ENCODE measurements at regions not wholly inside any gene's neighbourhood (a gene's known extent, or its start where the extent isn't known, plus 50 kb on each side); places are given as distances from the start of the nearest gene placed in this dataset.

DNA sequence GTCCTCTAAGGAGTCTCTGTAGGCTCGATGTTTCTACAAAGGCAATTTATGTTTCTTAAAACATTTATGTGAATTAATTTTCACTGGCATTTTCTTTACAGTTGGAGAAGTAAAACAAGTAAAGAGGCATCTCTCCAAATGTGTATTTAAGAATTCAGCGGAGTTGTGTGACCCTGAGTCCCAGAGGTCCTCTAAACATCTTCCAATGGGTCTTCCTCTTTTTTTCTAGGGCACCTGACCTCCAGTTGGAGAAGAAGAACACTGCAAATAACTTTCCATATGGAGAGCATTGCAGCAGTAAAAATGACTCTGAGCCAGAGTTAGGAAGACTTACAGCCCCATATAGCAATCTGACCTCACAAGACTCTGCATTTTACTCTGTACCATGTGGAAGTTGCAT is 480.5 kb upstream of the RAG2 start:
- BruUV-seq (replicated peaks), result no TSS peak
- Mint-ChIP-seq H3K4me1 (ENCODE audit: low read depth, unreplicated experiment) (no peaks in the 10 kb centered on the region), H3K27me3 (ENCODE audit: unreplicated experiment) (no peaks in the 10 kb centered on the region), H3K9me3 (ENCODE audit: low read depth, unreplicated experiment) (no peaks in the 10 kb centered on the region), H3K4me3 (ENCODE audit: low read depth, unreplicated experiment) (no peak overlapping the region), H3K36me3 (ENCODE audit: insufficient read depth, unreplicated experiment) (no peaks in the 10 kb centered on the region), H3K27ac (ENCODE audit: unreplicated experiment) (no peak overlapping the region)
- no peak for DNase-seq
- CTCF ChIA-PET, result no interaction called here
- TF ChIP-seq, protein P1, sequence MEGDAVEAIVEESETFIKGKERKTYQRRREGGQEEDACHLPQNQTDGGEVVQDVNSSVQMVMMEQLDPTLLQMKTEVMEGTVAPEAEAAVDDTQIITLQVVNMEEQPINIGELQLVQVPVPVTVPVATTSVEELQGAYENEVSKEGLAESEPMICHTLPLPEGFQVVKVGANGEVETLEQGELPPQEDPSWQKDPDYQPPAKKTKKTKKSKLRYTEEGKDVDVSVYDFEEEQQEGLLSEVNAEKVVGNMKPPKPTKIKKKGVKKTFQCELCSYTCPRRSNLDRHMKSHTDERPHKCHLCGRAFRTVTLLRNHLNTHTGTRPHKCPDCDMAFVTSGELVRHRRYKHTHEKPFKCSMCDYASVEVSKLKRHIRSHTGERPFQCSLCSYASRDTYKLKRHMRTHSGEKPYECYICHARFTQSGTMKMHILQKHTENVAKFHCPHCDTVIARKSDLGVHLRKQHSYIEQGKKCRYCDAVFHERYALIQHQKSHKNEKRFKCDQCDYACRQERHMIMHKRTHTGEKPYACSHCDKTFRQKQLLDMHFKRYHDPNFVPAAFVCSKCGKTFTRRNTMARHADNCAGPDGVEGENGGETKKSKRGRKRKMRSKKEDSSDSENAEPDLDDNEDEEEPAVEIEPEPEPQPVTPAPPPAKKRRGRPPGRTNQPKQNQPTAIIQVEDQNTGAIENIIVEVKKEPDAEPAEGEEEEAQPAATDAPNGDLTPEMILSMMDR (IDR thresholded peaks at IDR 0.05; ENCODE audit: unreplicated experiment), result no peak
- intact Hi-C loops (cut with micrococcal nuclease; ENCODE audit: unreplicated experiment), result no loop called here

DNA sequence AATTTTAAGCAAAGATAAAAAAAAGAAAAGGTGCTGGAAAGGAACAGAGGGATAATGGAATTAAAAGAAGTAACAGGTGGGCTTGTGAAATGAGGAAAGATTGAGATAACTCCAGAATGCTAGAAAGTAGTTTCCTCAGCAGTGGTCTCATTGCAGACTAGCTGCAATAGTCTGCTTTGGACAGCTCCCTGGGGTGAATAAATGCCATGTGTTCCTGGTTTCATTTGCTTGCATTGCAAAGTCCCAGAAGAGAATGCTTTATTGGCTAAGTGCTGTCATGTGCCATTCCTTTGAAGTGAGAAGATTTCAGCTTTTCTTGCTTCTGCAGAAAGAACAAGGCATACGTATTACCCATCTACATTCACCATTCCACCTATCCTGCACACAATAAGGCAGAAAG is 478.8 kb upstream of the RAG2 start:
- Mint-ChIP-seq H3K27me3 (ENCODE audit: unreplicated experiment) (no peaks in the 10 kb centered on the region), H3K36me3 (ENCODE audit: insufficient read depth, unreplicated experiment) (no peaks in the 10 kb centered on the region), H3K4me1 (ENCODE audit: low read depth, unreplicated experiment) (no peaks in the 10 kb centered on the region), H3K27ac (ENCODE audit: unreplicated experiment) (no peak overlapping the region), H3K9me3 (ENCODE audit: low read depth, unreplicated experiment) (no peaks in the 10 kb centered on the region), H3K4me3 (ENCODE audit: low read depth, unreplicated experiment) (no peak overlapping the region)
- TF ChIP-seq, protein P1 (IDR thresholded peaks at IDR 0.05; ENCODE audit: unreplicated experiment), result no peak
- DNase-seq, result no peak
- intact Hi-C loops (cut with micrococcal nuclease; ENCODE audit: unreplicated experiment), result no loop called here
- CTCF ChIA-PET, result interaction anchor here (0.7 kb wide), 1 partner anchor 53 kb away, joined by 3 read pairs; no protein-coding TSS in a partner anchor
- BruUV-seq (replicated peaks), result no TSS peak

DNA sequence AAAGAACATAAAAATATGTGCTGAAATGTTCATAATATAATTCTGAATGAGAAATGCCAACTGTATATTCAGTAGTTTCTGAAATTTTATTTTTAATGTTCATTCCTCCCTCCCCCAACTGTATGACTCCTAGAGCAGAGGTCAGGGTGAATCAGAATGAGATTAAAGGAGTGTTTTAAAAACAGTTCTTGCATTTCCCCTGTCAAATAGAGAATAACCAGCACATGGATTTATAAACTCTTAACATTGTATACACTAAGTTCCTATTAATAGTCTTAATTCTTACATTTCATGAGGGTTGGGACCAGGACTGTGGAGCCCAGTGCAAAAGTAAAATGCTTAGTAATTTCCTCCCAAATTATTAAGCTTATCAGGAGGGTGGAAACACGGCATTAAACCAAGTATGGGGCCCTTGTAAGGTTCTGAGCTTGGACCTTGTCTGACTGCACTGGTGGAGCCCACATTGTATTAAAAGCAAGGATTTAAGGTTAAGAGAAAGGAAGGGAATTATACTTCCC is 474.6 kb upstream of the RAG2 start:
- intact Hi-C loops (cut with micrococcal nuclease; ENCODE audit: unreplicated experiment), result no loop called here
- Mint-ChIP-seq H3K9me3 (ENCODE audit: low read depth, unreplicated experiment) (no peaks in the 10 kb centered on the region), H3K4me3 (ENCODE audit: low read depth, unreplicated experiment) (no peak overlapping the region), H3K4me1 (ENCODE audit: low read depth, unreplicated experiment) (no peaks in the 10 kb centered on the region), H3K27me3 (ENCODE audit: unreplicated experiment) (no peaks in the 10 kb centered on the region), H3K27ac (ENCODE audit: unreplicated experiment) (no peak overlapping the region), H3K36me3 (ENCODE audit: insufficient read depth, unreplicated experiment) (no peaks in the 10 kb centered on the region)
- BruUV-seq (replicated peaks), result no TSS peak
- DNase-seq, result no peak
- TF ChIP-seq, protein P1 (IDR thresholded peaks at IDR 0.05; ENCODE audit: unreplicated experiment), result no peak
- CTCF ChIA-PET, result no interaction called here

DNA sequence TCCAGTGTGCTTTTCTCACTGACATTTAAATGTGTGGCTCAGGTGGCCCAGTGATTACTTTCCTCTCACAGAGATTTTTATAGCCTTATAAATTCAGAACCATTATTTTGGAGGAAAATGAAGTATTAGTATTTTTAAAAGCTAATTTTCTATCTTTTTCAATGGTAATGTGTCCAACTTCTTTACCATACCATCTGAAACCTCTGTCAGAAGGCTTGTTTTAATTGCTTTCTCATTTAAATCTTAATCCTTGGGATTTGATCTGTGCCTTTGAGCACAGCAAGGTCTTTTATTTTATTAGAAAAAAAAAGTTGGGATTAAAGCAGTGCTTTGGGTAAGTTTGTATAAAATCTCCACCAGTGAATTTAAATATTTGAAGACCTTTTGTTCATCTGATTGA is 452.3 kb upstream of the RAG2 start:
- Mint-ChIP-seq H3K4me1 (ENCODE audit: low read depth, unreplicated experiment) (no peaks in the 10 kb centered on the region), H3K27ac (ENCODE audit: unreplicated experiment) (no peak overlapping the region), H3K36me3 (ENCODE audit: insufficient read depth, unreplicated experiment) (no peaks in the 10 kb centered on the region), H3K27me3 (ENCODE audit: unreplicated experiment) (no peaks in the 10 kb centered on the region), H3K9me3 (ENCODE audit: low read depth, unreplicated experiment) (no peaks in the 10 kb centered on the region), H3K4me3 (ENCODE audit: low read depth, unreplicated experiment) (no peak overlapping the region)
- TF ChIP-seq, protein P1 (IDR thresholded peaks at IDR 0.05; ENCODE audit: unreplicated experiment), result no peak
- DNase-seq, result no peak
- CTCF ChIA-PET, result no interaction called here
- no TSS peak for BruUV-seq (replicated peaks)
- intact Hi-C loops (cut with micrococcal nuclease; ENCODE audit: unreplicated experiment), result no loop called here

Measured in Calu3 (cell line).